HEK293T (cell line): ENCODE measurements at regions not wholly inside any gene's neighbourhood (a gene's known extent, or its start where the extent isn't known, plus 50 kb on each side); places are given as distances from the start of the nearest gene placed in this dataset.

Experiments
- CTCF ChIA-PET: fragments of 350-600 bp; formaldehyde crosslinking; extraction: SDS; loops from one replicate; lab custom pipeline; 2021; ENCODE audit warnings: antibody characterized with exemption, inconsistent platforms; lab: Yijun Ruan, JAX
- POLR2A ChIA-PET: fragments of 350-600 bp; formaldehyde crosslinking; extraction: SDS; loops from one replicate; lab custom pipeline; 2020; ENCODE audit warnings: antibody characterized with exemption, inconsistent platforms; lab: Yijun Ruan, JAX
- DNase-seq: peaks from one replicate; pipeline ENCODE4 v3.0.0; 2012; ENCODE audit warnings: mixed read lengths; ENCODE audit errors: extremely low spot score
- ARNT ChIP-seq: fragments of 450-650 bp; IDR thresholded peaks from 2 replicates; pipeline ENCODE4 v1.6.1; 2017; ENCODE audit warnings: mild to moderate bottlenecking
- BHLHE40 ChIP-seq: fragments of 450-650 bp; IDR thresholded peaks from 2 replicates; pipeline ENCODE4 v1.6.1; 2016; ENCODE audit warnings: mild to moderate bottlenecking, moderate library complexity, borderline replicate concordance
- CTBP1 ChIP-seq: fragments of 450-650 bp; IDR thresholded peaks from 2 replicates; pipeline ENCODE4 v1.6.1; 2016; ENCODE audit warnings: borderline replicate concordance
- ELF4 ChIP-seq: fragments of 450-650 bp; IDR thresholded peaks from 2 replicates; pipeline ENCODE4 v1.6.1; 2017; ENCODE audit warnings: antibody characterized with exemption
- FOXA1 ChIP-seq: fragments of 450-650 bp; IDR thresholded peaks from 2 replicates; pipeline ENCODE4 v1.6.1; 2016; ENCODE audit warnings: mild to moderate bottlenecking
- FOXK2 ChIP-seq: fragments of 450-650 bp; IDR thresholded peaks from 2 replicates; pipeline ENCODE4 v1.6.1; 2016; ENCODE audit warnings: mild to moderate bottlenecking
- FOXM1 ChIP-seq: fragments of 450-650 bp; IDR thresholded peaks from 2 replicates; pipeline ENCODE4 v1.6.1; 2017; ENCODE audit warnings: mild to moderate bottlenecking, borderline replicate concordance
- HDGF ChIP-seq: fragments of 450-650 bp; IDR thresholded peaks from 2 replicates; pipeline ENCODE4 v1.6.1; 2017; ENCODE audit warnings: antibody characterized with exemption, borderline replicate concordance
- L3MBTL2 ChIP-seq: fragments of 450-650 bp; conservative IDR thresholded peaks from 2 replicates; pipeline ENCODE4 v1.6.1; 2016; ENCODE audit warnings: mild to moderate bottlenecking
- LEF1 ChIP-seq: fragments of 450-650 bp; IDR thresholded peaks from 2 replicates; pipeline ENCODE4 v1.6.1; 2017; ENCODE audit warnings: mild to moderate bottlenecking, borderline replicate concordance
- NFRKB ChIP-seq: fragments of 450-650 bp; IDR thresholded peaks from 2 replicates; pipeline ENCODE4 v1.6.1; 2016; ENCODE audit warnings: mild to moderate bottlenecking, moderate library complexity
- PKNOX1 ChIP-seq: fragments of 450-650 bp; IDR thresholded peaks from 2 replicates; pipeline ENCODE4 v1.6.1; 2016
- SP1 ChIP-seq: fragments of 450-650 bp; IDR thresholded peaks from 2 replicates; pipeline ENCODE4 v1.6.1; 2017
- SUZ12 ChIP-seq: fragments of 450-650 bp; IDR thresholded peaks from 2 replicates; pipeline ENCODE4 v1.6.1; 2016; ENCODE audit warnings: mild to moderate bottlenecking
- TARDBP ChIP-seq: fragments of 450-650 bp; IDR thresholded peaks from 2 replicates; pipeline ENCODE4 v1.6.1; 2016
- ZNF384 ChIP-seq: fragments of 450-650 bp; IDR thresholded peaks from 2 replicates; pipeline ENCODE4 v1.6.1; 2016

- POLR2A ChIA-PET, result no interaction called here
- CTCF ChIA-PET, result no interaction called here
- TF ChIP-seq PKNOX1 (no peak), LEF1 (no peak)
- DNase-seq, result no peak
These were observed 298.6 kb downstream of the UBE3D start for GRCh38 chr6:82767037-82767436.

DNA sequence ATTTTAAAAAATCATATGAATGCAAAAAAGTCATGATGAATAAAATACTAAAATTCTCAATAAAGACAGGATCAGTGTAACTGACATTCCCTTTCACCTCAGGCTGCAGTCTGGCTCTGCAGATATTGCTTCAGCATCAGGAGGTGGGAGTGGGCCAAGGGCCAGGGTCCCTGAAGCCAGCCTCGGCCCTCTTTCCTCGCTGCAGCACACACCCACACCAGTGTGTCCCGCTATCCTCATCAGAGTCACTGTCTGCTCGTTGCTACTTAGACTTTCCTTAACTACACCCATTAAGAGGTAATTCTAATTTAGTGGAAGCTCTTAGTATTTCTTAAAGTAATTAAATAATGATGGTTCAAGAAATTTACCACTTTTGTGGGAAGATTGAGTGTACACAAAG lies 298.2 kb downstream of the UBE3D start:
- ChIA-PET POLR2A (no interaction called here), CTCF (no interaction called here)
- no peak for DNase-seq
- no peak for TF ChIP-seq FOXK2
- no peak for TF ChIP-seq L3MBTL2
- TF ChIP-seq ZNF384, result no peak

DNA sequence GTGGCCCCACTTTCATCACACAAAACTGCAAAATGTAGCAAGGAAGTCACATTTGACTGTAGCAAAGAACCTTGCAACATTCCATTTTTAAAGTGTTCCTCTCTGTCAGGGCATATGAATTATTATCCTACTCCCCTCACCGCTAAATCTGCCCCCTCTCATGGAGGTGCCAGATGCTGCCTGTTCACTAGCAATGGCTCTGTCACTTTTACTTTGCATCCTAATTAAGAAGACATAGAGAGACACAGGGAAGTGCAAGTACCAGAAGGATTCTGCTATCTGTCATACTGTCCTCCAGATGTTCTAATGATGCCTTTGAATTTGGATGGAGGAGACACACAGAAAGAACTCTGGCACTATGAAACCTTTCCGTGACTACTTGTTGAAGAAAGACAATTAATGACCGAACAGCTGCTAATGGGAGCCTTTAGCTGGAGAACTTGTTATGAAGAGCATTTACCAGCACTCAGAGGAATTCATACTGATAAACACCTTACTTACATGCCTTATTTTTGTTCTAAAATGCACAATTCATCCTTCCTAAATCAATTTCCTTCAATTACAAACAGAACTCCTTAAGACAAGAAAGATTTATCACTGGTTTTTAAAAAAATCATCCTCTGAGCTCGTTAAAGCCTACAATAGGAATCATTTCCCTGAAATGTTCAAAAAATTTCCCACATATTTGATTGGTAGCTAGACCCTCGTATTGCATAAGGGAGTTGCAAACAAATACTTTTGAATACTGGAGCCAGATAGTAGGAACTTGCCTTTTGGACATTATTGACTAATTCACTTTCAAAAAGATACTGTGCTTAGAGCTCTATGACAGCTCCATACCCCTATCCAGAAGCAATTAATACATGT lies 292.6 kb downstream of the UBE3D start:
- CTCF ChIA-PET, result no interaction called here
- TF ChIP-seq TARDBP (no peak), FOXA1 (no peak), ZNF384 (no peak), NFRKB (no peak), SUZ12 (no peak), ARNT (no peak), LEF1 (no peak), FOXM1 (no peak), CTBP1 (no peak), SP1 (no peak), L3MBTL2 (no peak), HDGF (no peak)
- POLR2A ChIA-PET, result no interaction called here
- DNase-seq, result no peak

- CTCF ChIA-PET, result no interaction called here
- no peak for DNase-seq
- no peak for TF ChIP-seq CTBP1
- POLR2A ChIA-PET, result no interaction called here
These were observed 290.3 kb downstream of the UBE3D start for GRCh38 chr6:82775361-82775760.

DNA sequence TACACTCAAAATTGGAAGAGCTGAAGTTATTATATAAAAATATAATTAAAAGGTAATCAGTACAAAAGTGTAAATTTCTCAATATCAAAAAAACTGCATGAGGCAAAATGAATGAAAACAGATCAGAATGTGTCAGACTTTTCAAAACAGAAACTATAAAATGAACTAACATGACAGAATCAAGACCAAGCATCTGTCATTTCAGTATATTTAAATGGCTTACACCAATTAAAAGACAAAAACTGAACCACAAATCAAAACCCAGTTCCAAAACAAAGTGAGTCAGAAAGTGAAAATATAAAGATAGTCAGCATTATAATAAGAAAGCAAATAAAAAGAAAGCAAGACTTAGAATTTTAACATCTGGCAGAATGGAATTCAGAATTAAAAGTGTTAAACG lies 289.7 kb downstream of the UBE3D start:
- TF ChIP-seq PKNOX1 (no peak), LEF1 (no peak), FOXM1 (no peak), ZNF384 (no peak), ELF4 (no peak), BHLHE40 (no peak), FOXA1 (no peak), SP1 (no peak), L3MBTL2 (no peak), ARNT (no peak), SUZ12 (no peak), FOXK2 (no peak), HDGF (no peak)
- no peak for DNase-seq
- ChIA-PET CTCF (no interaction called here), POLR2A (no interaction called here)

DNA sequence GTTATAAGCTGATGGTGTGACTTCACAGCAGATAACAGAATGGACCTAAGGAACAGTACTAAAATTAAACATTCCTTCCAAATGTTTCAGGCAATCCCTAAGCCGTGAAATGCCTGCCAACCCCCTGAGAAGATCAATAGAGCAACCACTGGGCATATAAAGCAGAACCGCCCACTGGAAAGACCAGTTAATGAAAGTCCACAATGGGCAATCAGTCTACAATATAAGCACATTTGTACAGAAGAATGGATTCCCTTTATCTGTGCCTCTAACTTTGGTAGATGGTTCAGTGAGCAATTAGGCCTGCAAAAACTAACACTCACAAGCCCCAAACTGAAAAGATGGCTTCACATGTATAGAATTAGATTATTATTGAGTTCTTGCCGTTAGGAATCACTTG lies 286.6 kb downstream of the UBE3D start:
- POLR2A ChIA-PET, result no interaction called here

DNA sequence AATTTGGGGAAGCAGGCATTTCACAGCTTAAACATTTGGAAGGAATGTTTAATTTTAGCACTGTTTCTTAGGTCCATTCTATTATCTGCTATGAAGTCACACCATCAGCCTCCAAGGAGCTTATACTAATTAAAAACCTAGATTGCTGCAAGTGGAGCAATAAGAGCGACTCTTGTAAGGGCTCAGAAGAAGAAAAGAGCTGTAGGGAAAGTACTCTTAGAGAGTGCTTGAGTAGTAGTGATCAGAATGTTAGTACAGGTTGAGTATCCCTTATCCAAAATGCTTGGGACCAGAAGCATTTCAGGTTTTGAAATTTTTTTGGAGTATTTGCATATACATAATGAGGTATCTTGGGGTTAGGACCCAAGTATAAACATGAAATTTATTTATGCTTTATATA lies 285.3 kb downstream of the UBE3D start:
- TF ChIP-seq FOXM1 (no peak), L3MBTL2 (no peak), SP1 (no peak), CTBP1 (no peak), ARNT (no peak), SUZ12 (no peak), ELF4 (no peak), PKNOX1 (no peak), TARDBP (no peak), HDGF (no peak), BHLHE40 (no peak), FOXA1 (no peak), NFRKB (no peak)
- ChIA-PET POLR2A (no interaction called here), CTCF (no interaction called here)
- DNase-seq, result no peak

More for the DNA sequence above, 286.6 kb downstream of the UBE3D start:
- TF ChIP-seq CTBP1, result no peak
- CTCF ChIA-PET, result no interaction called here
- no peak for DNase-seq
